HG02588 (cell line): ENCODE measurements at regions not wholly inside any gene's neighbourhood (a gene's known extent, or its start where the extent isn't known, plus 50 kb on each side); places are given as distances from the start of the nearest gene placed in this dataset.
"Not testable (repeated sequence)": the region's sequence is repeated elsewhere in the genome, so short reads cannot be mapped to it uniquely, and the experiment has no call there.

Experiments
- ATAC-seq: cut with Tn5 transposase; IDR thresholded peaks from one replicate; pipeline ENCODE4 v1.9.1; 2021; ENCODE audit warnings: mild to moderate bottlenecking, moderate library complexity; ENCODE audit not compliant: unreplicated experiment

DNA sequence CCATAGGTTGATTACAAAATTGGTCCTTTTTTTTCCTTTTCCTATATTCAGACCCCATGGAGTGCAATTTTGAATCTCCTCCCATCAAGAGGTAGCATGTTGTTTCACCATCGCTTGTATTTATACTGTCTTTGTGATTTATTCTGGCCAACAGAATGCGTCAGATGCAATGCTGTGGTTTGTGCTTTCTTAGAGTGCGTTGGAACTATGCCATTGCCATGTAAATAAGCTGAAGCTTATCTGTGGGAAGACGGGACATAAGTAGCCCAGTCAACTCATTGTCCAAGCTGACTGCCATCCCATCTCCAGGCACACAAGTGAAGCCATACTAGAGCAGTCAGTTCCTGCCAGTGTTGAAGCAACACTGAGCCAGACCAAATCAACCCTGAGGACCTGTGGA lies 1339.3 kb upstream of the GOT2 start:
- ATAC-seq: no peak

DNA sequence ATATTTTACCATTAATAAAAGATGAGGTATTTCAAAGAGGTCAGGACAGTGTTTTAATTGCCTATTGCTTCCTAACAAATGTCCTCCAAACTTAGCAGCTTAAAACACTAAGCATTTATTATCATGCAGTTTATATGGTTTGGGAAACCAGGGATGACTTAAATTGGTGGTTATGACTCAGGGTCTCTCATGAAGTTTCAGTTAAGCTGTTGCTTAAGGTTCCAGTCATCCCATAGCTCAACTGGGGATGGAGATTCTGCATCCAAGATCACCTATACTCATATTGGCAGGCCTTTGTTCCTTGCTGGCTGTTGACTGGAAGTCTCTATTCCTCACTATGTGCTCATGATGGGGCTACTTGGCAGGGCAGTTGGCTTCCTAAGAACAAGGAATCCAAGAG lies 1329.9 kb upstream of the GOT2 start:
- ATAC-seq: no peak

DNA sequence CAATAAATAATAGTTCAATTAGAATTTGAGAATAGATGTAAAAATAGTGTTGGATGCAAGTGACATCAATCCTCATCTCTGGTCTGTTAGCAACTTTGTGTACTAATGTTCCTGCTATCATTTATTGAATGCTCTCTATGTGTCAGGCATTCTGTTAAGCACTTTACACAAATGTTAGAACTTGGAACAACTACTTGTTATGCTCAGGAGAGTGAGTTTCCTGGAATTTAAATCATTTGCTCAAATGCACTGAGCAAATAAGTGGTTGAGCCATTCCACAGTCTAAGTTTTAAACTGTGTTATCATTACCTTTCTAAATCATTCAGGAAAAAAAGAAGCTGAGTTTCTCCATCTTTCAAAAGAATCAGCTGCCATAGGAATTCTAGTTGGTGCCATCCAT lies 1327.3 kb upstream of the GOT2 start:
- no peak for ATAC-seq

DNA sequence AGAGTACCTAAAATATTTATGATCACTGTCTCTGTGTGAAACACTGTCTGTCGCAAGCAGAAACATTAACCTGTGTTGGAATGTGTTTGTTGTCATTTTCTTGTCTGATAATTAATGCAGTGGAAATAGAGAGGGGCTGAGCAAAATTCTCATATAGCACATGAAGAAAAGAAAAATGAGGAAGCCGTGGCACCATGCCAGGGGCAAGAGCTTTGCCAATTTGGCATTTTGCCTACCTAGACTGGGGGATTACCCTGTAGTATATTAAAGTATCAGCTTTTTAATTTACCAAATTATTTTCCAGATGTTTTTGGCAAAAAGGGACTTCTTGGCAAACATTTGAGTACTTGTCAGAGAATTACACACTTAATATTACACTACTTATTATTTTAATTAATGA lies 1326.6 kb upstream of the GOT2 start:
- no peak for ATAC-seq

DNA sequence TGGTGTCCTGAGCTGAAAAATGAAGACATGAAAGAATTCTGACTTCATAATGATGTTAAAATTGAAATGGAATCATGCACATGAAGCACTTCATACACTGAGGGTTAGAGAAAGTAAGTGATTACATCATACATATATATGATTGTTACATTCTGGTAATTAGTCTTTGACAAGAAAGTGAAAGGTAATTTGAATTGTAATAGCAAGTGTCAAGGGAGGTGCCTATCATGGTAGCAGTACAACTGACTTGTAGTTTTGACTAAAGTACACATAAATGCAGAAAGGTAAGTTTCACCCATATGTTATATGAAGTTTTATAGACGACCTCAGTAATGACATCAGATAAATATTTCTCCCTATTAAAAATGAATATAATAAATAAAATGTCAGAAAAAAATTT lies 1325.0 kb upstream of the GOT2 start:
- no peak for ATAC-seq

DNA sequence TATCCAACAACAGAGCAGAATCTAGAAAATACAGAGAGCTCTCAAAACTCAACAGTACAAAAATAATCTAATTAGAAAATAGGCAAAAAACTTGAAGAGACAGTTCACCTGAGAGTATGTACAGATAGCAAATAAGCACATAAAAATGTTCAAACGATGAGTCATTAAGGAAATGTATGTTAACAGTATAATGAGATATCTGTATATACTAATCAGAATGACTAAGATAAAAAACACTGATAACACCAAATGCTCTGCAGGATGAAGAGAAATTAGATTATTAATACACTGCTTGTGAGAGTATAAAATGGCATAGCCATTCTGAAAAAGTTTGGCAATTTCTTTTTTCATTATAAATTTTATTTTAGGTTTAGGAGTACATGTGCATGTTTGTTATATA lies 1307.6 kb upstream of the GOT2 start:
- ATAC-seq: no peak

DNA sequence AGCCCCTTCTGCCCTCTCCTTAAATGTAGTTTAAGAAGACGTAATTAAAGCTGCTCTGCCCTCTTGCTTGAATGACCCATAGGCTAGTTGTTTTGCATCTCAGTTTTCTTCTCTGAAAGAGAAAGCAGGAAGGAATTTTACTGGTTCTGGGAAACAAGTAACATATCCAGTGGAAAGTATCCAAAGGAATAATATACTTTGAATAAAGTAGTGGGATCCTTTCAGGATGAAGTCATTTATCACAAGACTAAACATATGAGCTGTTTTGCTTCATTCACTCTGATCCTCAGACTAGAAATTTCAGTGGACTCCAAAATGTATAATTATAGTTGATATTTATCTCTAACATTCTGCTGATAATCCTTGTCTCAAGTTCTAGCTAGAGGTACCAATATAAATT lies 1297.6 kb upstream of the GOT2 start:
- no peak for ATAC-seq

DNA sequence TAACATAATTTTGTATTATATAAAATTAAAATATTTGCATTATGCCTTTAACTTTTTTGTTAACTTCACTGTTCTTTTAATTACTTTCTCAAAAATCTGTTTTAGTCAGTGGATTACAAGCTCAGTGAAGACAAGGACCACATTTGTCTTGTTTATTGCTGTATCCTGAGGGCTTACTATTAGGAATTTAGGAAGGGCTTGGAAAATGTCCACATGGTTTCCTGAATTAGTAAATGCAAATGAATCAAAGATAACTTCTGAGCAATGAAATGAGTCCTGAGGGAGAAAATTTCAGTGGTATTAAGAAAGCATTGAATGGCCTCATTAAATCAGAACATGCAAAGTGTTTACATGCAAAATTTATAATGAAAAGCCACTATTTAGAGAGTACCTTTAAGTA lies 1293.2 kb upstream of the GOT2 start:
- no peak for ATAC-seq

DNA sequence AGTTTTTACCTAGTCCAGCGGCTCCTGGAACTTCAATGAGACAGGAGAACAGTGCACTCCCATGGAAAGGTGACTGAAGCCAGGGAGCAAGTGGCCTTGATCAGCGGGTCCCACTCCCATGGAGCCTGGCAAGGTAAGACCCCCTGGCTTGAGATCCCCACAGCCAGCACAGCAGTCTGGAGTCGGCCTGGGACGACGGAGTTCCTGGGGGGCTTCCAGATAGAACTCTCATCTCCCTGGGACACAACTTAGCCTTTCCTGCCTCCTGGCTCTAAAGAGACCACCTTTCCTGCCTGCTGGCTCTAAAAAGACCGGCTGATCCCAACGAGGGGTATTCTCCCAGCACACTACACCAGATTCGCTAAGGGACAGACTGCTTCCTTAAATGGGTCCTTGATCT lies 1279.0 kb upstream of the GOT2 start:
- ATAC-seq: no peak

DNA sequence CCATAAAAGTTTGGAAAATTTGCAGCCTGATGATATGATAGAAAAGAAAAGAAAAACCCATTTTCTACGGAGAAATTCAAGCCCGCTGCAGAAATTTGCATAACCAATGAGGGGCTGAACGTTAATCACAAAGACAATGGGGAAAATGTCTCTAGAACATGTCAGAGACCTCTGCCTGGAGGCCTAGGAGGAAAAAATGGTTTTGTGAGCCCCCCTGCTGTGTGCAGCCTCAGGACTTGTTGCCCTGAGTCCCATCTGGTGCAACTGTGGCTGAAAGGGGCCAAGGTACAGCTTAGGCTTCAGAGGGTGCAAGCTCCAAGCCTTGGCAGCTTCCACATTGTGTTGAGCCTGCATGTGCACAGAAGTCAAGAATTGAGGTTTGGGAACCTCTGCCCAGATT lies 1267.4 kb upstream of the GOT2 start:
- ATAC-seq: no peak

DNA sequence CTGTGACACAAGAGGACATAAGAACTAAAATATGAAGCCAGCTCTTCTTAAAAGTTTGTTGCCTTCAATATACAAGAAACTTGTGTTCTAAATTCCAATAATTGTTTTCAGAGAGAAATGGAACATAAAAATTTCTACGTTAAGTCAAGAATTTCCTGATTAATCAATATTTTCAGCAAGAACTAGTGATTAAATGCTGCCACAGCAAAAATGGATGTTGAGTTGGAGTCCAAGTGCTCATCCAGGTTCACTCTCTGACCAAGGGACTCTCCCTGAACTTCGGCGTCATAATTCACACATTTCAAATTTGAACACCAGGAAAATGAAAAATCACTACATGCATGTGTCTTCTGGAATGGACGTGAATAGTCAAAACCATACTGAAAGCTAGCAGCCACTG lies 1263.6 kb upstream of the GOT2 start:
- ATAC-seq: no peak

DNA sequence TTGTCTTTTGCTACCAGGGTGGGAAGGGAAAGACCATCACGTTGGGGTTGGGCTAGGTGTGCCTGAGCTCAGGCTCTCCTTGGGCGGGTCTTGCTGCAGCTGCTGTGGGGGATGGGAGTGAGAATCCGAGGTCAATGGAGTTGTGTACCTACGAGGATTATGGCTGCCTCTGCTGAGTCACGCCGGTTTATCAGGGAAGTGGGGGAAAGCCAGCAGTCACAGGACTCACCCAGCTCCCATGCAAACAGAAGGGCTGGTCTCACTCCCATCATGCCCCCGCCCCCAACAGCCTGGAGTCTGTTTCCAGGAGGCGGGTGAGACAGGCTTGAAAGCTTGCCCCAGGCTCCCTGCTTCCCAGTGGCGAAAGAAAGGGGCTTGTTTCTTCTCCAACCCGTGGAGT lies 1259.0 kb upstream of the GOT2 start:
- no peak for ATAC-seq

DNA sequence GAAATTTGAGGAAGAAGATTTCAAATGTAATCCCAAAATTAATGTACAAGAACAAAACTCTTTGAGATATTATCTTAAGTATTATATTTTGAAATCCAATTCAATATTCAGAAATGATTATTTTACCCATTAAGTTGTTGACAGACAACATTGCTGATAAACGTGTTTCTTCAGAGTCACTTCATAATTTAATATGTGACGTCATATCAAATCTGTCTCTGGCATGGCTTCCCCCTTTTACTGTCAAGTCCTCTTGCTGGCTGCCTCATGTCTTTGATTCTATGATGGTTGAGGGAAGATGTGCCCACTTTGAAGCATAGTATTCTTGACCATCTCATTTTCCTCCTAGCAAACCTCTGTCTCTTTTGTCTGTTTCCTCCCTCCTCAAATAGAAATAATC lies 1257.1 kb upstream of the GOT2 start:
- ATAC-seq: no peak

DNA sequence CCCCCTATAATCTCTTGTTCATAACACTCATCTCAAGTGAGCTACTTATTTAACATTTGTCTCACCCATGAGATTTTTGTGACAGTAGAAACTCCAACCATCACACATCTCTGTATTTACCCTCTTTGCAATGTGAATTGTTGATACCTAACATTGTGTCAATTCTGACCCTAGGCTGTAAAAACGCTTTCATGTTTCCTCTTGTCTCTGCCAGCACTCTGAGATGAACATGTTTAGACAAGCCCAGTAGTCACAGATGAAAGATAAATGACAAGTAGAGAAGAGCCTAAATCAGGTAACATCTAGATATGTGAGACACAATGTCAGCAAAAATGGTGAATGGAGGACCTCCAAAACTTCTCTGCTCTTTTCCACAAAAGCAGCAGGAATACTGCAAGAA lies 1254.5 kb upstream of the GOT2 start:
- no peak for ATAC-seq

DNA sequence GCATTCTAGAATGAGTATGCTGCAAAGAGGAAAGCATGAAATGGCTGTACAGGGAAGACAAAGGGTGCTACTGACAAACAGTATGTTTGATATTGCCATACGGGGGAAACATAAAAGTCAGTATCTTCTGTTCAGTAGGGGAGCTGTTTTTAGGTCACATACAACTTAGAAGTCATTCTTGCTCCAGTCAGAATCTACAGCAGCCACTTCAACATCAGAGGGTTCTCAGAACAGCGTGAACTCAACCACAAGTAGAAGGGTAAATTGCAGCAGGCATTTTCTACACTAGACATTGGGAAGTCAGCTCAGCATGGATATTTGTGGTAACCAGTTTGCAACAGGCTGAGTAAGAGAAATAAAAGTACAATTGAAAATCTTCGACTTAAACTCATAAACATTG lies 1241.8 kb upstream of the GOT2 start:
- no peak for ATAC-seq

DNA sequence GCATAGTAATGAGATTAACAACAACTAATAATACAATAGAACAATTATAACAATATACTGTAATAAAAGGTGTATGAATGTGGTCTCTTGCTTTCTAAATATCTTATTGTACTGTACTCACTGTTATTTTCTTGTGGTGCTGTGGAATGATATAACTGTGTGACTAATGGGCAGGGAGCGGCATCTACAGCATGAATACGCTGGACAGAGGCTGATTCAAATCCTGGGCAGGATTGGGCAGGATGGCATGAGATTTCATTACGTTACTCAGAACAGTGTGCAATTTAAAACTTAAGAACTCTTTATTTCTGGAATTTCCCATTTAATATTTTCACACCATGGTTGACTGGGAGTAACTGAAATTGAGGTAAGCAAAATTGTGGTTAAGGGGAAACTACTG lies 1239.8 kb upstream of the GOT2 start:
- ATAC-seq: no peak

DNA sequence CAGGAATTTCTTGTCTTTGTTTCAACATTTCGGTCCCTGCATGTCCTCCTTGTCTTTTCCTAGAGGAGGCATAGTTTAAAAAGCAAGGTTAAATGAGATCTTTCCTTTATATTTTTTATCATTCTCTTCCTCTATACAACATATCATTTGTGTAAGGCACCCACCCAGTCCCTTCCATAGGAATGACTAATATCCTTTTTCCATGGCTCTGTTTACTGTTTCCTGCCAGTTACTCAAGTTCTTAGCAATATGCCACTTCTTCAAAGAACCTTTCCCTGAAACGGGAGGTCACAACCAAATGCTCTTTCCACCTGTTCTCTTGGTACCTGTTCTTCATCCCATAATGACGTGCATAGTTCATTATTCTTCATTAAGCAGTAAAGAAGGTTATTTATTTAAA lies 1237.1 kb upstream of the GOT2 start:
- no peak for ATAC-seq

DNA sequence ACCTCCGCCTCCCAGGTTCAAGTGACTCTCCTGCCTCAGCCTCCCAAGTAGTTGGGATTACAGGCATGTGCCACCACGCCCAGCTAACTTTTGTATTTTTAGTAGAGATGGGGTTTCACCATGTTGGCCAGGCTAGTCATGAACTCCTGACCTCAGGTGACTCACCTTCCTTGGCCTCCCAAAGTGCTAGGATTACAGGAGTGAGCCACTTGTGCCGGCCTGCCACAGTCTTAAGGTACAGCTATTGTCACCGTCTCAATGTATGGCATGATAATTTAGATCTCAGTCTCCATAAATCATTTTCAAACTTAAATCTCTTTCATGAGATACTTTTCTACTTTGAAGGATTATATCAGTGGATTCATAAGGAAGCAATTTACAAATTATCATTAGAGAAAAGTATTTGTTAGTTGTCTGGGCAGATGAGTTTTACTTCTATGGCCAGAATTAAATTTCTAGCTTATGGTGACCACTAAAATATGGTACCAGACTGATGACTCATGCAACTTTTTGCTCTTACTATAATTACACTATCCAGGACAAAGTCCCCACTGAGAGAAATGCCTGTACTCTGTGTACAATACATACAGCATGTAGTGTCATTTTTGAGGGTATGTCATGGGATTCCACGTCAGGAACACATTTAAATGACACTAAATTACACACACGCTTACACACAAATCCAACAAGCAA lies 1230.3 kb upstream of the GOT2 start:
- ATAC-seq: no peak

DNA sequence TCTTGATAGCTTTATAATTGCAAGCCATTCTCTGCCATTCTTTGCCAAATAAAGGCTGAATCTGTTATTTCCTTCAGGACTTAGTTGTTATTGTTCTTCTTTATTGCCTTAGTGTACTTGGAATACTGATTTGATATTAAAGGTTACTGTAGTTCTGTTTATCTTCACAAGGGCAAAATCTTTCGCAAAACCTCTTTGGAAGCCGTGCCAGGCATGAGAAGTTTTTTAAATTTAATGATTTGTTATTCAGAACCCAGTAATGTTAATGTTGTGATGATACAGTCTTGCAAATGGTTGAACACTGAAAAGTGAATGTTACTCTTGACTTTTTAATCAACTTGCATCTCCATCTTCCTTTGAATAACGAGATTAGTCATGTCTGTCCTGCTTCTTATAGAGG lies 1225.2 kb upstream of the GOT2 start:
- ATAC-seq: no peak

DNA sequence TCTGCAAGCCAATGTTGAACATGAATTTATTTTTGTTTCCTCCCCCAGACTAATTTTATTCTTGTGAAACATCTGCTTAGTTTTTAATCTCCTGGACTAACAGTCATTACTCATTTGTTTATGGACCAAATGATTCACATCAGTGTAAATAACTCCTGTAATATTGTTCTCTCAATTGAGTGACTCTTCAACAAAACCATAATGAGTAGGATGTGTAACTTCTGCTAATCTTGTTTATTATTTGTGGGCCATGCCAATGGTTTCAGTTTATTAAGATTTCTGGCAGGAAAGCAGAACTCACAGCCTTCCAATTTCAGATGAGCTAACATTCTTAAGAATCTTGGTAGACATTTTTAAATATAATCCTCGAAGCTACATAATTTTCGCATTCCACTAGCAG lies 1216.3 kb upstream of the GOT2 start:
- ATAC-seq: no peak

DNA sequence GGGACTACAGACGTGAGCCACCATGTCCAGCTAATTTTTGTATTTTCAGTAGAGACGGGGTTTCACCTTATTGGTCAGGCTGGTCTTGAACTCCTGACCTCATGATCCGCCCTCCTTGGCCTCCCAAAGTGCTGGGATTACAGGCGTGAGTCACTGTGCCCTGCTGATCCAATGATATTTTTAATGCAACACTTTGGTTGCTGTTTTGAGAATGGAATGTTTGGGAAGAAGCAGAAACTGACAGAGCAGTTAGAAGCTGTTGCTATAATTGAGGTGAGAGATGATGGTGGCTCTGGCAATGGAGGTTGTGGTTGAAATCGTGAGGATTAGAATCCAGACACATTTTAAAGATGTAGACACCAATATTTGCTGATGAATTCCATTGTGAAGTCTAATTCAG lies 1209.9 kb upstream of the GOT2 start:
- ATAC-seq: not testable (repeated sequence)

DNA sequence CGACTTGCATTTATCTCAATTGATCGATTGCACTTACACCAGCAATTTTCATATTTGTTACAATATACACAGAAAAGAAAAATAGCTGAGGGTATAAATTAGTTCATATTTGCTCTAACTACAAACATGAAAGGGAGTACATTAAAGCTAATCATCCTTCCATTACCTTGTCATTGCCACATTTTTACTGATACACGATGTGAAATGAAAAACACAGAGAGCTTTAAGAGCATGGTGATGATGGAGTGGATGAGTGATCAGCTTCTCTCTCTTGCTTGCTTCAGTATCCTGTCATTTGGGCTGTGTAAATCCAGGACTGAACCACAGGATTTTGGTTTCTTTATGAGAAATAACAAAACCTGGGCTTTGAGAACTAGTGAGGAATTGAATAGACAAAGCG lies 1207.5 kb upstream of the GOT2 start:
- no peak for ATAC-seq

DNA sequence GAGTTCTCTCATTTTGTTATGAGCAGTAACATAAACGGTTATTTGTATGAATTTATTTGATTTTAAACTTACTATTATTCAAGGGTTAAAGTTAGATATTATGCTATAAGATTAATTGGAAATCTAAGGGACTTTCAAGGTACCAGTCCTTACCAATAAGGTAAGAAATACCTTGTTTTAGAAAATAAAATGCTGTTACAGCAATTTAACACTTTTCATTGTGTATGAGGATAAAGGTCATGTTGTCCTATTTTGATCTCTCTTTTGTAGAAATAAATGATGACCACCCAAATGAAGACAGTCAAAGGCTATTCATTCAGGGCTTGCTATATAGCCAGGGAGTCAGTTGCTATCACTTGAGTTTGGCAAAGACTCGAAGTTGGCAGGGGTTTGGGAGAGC lies 1185.9 kb upstream of the GOT2 start:
- ATAC-seq: no peak

DNA sequence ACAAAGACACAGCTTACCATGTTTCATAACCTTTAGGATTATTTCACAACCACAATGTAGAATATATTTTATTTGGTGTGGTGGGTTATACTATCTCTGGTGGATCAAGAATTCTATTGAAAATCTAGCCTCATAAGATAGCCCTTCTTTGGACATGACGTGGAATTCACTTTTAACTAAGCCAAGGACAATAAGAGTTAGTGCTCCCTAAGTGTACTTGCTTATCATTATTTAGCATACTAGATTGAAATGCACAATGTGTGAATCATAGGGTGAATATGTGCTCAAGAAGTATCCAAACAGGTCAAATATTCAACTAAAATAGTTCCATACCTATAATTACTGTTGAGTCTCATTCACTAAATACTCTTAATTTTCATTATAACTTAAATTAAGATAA lies 1179.5 kb upstream of the GOT2 start:
- ATAC-seq: no peak
